Retinal pigment epithelial cell (primary cell): ENCODE measurements at regions not wholly inside any gene's neighbourhood (a gene's known extent, or its start where the extent isn't known, plus 50 kb on each side); places are given as distances from the start of the nearest gene placed in this dataset.

ENCODE experiments used
- DNase-seq: peaks from one replicate; pipeline ENCODE4 v3.0.0-alpha.2; 2010; ENCODE audit warnings: low read depth
- H3K4me3 ChIP-seq: 2 replicates; pipeline ENCODE4 v1.5.1; 2011; ENCODE audit warnings: mild to moderate bottlenecking, low read length, control low read depth, moderate library complexity
- CTCF ChIP-seq: conservative IDR thresholded peaks from 2 replicates; pipeline ENCODE4 v1.5.1; 2011; ENCODE audit warnings: low read depth, low read length, control low read depth, inconsistent platforms

- DNase-seq = no peak
- TF ChIP-seq CTCF = no peak
- no peak overlapping the region for H3K4me3 ChIP-seq
Measured at GRCh38 chr10:1950803-1951495, 213.6 kb upstream of the ADARB2 start.

GRCh38 chr10:1947464-1948003, 210.2 kb upstream of the ADARB2 start:
- no peak overlapping the region for H3K4me3 ChIP-seq
- no peak for DNase-seq
- no peak for TF ChIP-seq CTCF

GRCh38 chr10:1944487-1944886, 207.2 kb upstream of the ADARB2 start:
- no peak for TF ChIP-seq CTCF
- DNase-seq = no peak
- no peak overlapping the region for H3K4me3 ChIP-seq

- no peak for TF ChIP-seq CTCF
Measured at GRCh38 chr10:1942478-1942877, 205.2 kb upstream of the ADARB2 start.

GRCh38 chr10:1939016-1939415, 201.7 kb upstream of the ADARB2 start:
- DNase-seq = no peak
- TF ChIP-seq CTCF = no peak
- H3K4me3 ChIP-seq = no peak overlapping the region

More at GRCh38 chr10:1942478-1942877, 205.2 kb upstream of the ADARB2 start:
- DNase-seq = no peak
- H3K4me3 ChIP-seq = no peak overlapping the region

GRCh38 chr10:1938317-1938716, 201.0 kb upstream of the ADARB2 start:
- H3K4me3 ChIP-seq = no peak overlapping the region
- TF ChIP-seq CTCF = no peak

GRCh38 chr10:1935912-1936311, 198.6 kb upstream of the ADARB2 start:
- no peak for DNase-seq
- no peak for TF ChIP-seq CTCF

More at GRCh38 chr10:1938317-1938716, 201.0 kb upstream of the ADARB2 start:
- no peak for DNase-seq

More at GRCh38 chr10:1935912-1936311, 198.6 kb upstream of the ADARB2 start:
- H3K4me3 ChIP-seq = no peak overlapping the region
